OCI-LY3 (cell line): ENCODE measurements at regions not wholly inside any gene's neighbourhood (a gene's known extent, or its start where the extent isn't known, plus 50 kb on each side); places are given as distances from the start of the nearest gene placed in this dataset.

Experiments used
- CTCF ChIP-seq: fragments of 200-600, 300-600 bp; sonication (generic); IDR thresholded peaks from 2 replicates; pipeline ENCODE4 v1.5.1; 2014; ENCODE audit warnings: antibody characterized with exemption, low read length, low read depth
- EZH2phosphoT487 ChIP-seq: fragments of 200-600 bp; shearing (Covaris generic); IDR thresholded peaks from 2 replicates; pipeline ENCODE4 v1.6.1; 2018; ENCODE audit warnings: antibody characterized with exemption, mixed run types, low read depth

GRCh38 chr4:180855184-180855583 is 1388.0 kb upstream of the TENM3 start:
- TF ChIP-seq EZH2phosphoT487 (no peak), CTCF (no peak)
